CD4-positive, alpha-beta T cell (primary cell): ENCODE measurements at regions not wholly inside any gene's neighbourhood (a gene's known extent, or its start where the extent isn't known, plus 50 kb on each side); places are given as distances from the start of the nearest gene placed in this dataset.

ENCODE experiments used
- ATAC-seq: fragments of 200-7000 bp; cut with Tn5 transposase; one replicate; pipeline ENCODE4 v1.10.0; 2022; ENCODE audit warnings: mild to moderate bottlenecking; ENCODE audit not compliant: poor library complexity
- CTCF ChIA-PET: fragments of 350-600 bp; sonication (Branson Sonifier 250); formaldehyde crosslinking; loops from one replicate; lab custom pipeline; 2021; ENCODE audit warnings: antibody characterized with exemption, inconsistent platforms; lab: Charles Lee
- POLR2A ChIA-PET: fragments of 350-600 bp; sonication (Branson Sonifier 250); formaldehyde crosslinking; loops from one replicate; lab custom pipeline; 2021; ENCODE audit warnings: antibody characterized with exemption, inconsistent platforms; lab: Charles Lee
- DNase-seq, 14 experiments: peaks; one replicate each; pipeline ENCODE4 v3.0.0-alpha.2; 2013 to 2020; ENCODE audit warnings: mixed read lengths in 2 of 14
- H3K27ac ChIP-seq, 2 donors: one replicate each; pipeline versions ENCODE4 v1.5.1 to v1.7.0; 2013; ENCODE audit warnings: low read length in 2 of 2, low read depth in 1 of 2, mild to moderate bottlenecking in 1 of 2
- H3K27me3 ChIP-seq, 2 experiments: 1 replicate in 1 of 2; 2 replicates in 1 of 2; pipeline versions ENCODE4 v1.6.1 to v1.7.0; 2013; ENCODE audit warnings: low read length in 2 of 2, control low read depth in 1 of 2, mild to moderate bottlenecking in 1 of 2, moderate library complexity in 1 of 2; ENCODE audit not compliant: insufficient read depth in 2 of 2, control insufficient read depth in 1 of 2
- H3K36me3 ChIP-seq: one replicate; pipeline ENCODE4 v1.6.1; 2013; ENCODE audit warnings: low read length, control low read depth; ENCODE audit not compliant: insufficient read depth
- H3K4me1 ChIP-seq: one replicate; pipeline ENCODE4 v1.6.1; 2013; ENCODE audit warnings: low read length, control low read depth; ENCODE audit not compliant: insufficient read depth
- H3K4me3 ChIP-seq: one replicate; pipeline ENCODE4 v1.5.1; 2013; ENCODE audit warnings: mild to moderate bottlenecking, low read length, moderate library complexity
- H3K9me3 ChIP-seq, 2 experiments: 1 replicate in 1 of 2; 2 replicates in 1 of 2; pipeline versions ENCODE4 v1.6.1 to v1.7.0; 2013; ENCODE audit warnings: low read length in 2 of 2, mild to moderate bottlenecking in 2 of 2, control low read depth in 1 of 2, moderate library complexity in 1 of 2; ENCODE audit not compliant: control insufficient read depth in 1 of 2, insufficient read depth in 1 of 2
- H3K27ac Mint-ChIP-seq: one replicate; pipeline ENCODE4 v1.8.0; 2020; ENCODE audit warnings: mixed read lengths
- H3K27me3 Mint-ChIP-seq: one replicate; pipeline ENCODE4 v1.8.0; 2021; ENCODE audit warnings: mixed read lengths
- H3K36me3 Mint-ChIP-seq: one replicate; pipeline ENCODE4 v1.8.0; 2021; ENCODE audit warnings: low read depth, mixed read lengths
- H3K4me1 Mint-ChIP-seq: one replicate; pipeline ENCODE4 v1.8.0; 2021; ENCODE audit warnings: low read depth, mixed read lengths
- H3K4me3 Mint-ChIP-seq: one replicate; pipeline ENCODE4 v1.8.0; 2020; ENCODE audit warnings: mild to moderate bottlenecking, mixed read lengths
- H3K9me3 Mint-ChIP-seq: one replicate; pipeline ENCODE4 v1.8.0; 2020; ENCODE audit warnings: mixed read lengths
- intact Hi-C, 2 experiments: fragments of 100-400 bp; cut with DNase I in 1 of 2; cut with micrococcal nuclease in 1 of 2; formaldehyde crosslinking; loops; one replicate each; pipeline versions ENCODE4 v1.15.1 to v1.9.0; 2023 to 2025; cut with DNase I, micrococcal nuclease
- TF ChIP-seq, protein P1 (sequence below): fragments of 200-600 bp; IDR thresholded peaks from one replicate; pipeline ENCODE4 v1.8.0; 2022; ENCODE audit warnings: antibody characterized with exemption, mild to moderate bottlenecking

GRCh38 chr4:164060456-164060855 lies 566.0 kb downstream of the TMA16 start:
- ChIA-PET POLR2A (no interaction called here), CTCF (no interaction called here)
- no peaks in the 10 kb centered on the region for H3K4me1 Mint-ChIP-seq
- no peaks in the 10 kb centered on the region for H3K9me3 Mint-ChIP-seq
- H3K9me3 ChIP-seq: peaks cover 0 to under 1% of the 10 kb centered on the region in 2 experiments
- ATAC-seq (no peak), DNase-seq (no peak)
- no peak overlapping the region for H3K4me3 Mint-ChIP-seq
- H3K27ac Mint-ChIP-seq: no peak overlapping the region
- H3K36me3 ChIP-seq: no peaks in the 10 kb centered on the region
- no peaks in the 10 kb centered on the region for H3K27me3 Mint-ChIP-seq
- TF ChIP-seq, protein P1, sequence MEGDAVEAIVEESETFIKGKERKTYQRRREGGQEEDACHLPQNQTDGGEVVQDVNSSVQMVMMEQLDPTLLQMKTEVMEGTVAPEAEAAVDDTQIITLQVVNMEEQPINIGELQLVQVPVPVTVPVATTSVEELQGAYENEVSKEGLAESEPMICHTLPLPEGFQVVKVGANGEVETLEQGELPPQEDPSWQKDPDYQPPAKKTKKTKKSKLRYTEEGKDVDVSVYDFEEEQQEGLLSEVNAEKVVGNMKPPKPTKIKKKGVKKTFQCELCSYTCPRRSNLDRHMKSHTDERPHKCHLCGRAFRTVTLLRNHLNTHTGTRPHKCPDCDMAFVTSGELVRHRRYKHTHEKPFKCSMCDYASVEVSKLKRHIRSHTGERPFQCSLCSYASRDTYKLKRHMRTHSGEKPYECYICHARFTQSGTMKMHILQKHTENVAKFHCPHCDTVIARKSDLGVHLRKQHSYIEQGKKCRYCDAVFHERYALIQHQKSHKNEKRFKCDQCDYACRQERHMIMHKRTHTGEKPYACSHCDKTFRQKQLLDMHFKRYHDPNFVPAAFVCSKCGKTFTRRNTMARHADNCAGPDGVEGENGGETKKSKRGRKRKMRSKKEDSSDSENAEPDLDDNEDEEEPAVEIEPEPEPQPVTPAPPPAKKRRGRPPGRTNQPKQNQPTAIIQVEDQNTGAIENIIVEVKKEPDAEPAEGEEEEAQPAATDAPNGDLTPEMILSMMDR: no peak
- H3K4me3 ChIP-seq: no peak overlapping the region
- no peaks in the 10 kb centered on the region for H3K36me3 Mint-ChIP-seq
- no peaks in the 10 kb centered on the region for H3K27me3 ChIP-seq
- H3K27ac ChIP-seq: no peak overlapping the region
- no peaks in the 10 kb centered on the region for H3K4me1 ChIP-seq
- intact Hi-C loops: no loop called here

- no peak for ATAC-seq
- Mint-ChIP-seq H3K4me1 (no peaks in the 10 kb centered on the region), H3K27me3 (no peaks in the 10 kb centered on the region), H3K36me3 (no peaks in the 10 kb centered on the region), H3K27ac (no peak overlapping the region), H3K9me3 (peaks cover 13% of the 10 kb centered on the region), H3K4me3 (no peak overlapping the region)
- Histone ChIP-seq H3K27ac (no peak overlapping the region), H3K4me1 (no peaks in the 10 kb centered on the region), H3K27me3 (no peaks in the 10 kb centered on the region), H3K36me3 (no peaks in the 10 kb centered on the region), H3K4me3 (no peak overlapping the region), H3K9me3 (peaks cover 0 to 12% of the 10 kb centered on the region in 2 experiments)
- DNase-seq: peak in 1 of 14 experiments; percentile 12
- ChIA-PET POLR2A (no interaction called here), CTCF (no interaction called here)
- TF ChIP-seq, protein P1: no peak
- intact Hi-C loops: no loop called here
Observed at GRCh38 chr4:164068392-164068791, 573.9 kb downstream of the TMA16 start.

GRCh38 chr4:164070625-164071024 lies 576.1 kb downstream of the TMA16 start:
- POLR2A ChIA-PET: no interaction called here
- intact Hi-C loops: no loop called here
- no peak overlapping the region for H3K4me3 Mint-ChIP-seq

More at GRCh38 chr4:164070625-164071024, 576.1 kb downstream of the TMA16 start:
- Histone ChIP-seq H3K4me1 (no peaks in the 10 kb centered on the region), H3K9me3 (peaks cover 0 to 9% of the 10 kb centered on the region in 2 experiments), H3K36me3 (no peaks in the 10 kb centered on the region), H3K4me3 (no peak overlapping the region), H3K27me3 (no peaks in the 10 kb centered on the region), H3K27ac (no peak overlapping the region)
- H3K27ac Mint-ChIP-seq: no peak overlapping the region
- TF ChIP-seq, protein P1: no peak
- no peaks in the 10 kb centered on the region for H3K36me3 Mint-ChIP-seq
- peaks cover 13% of the 10 kb centered on the region for H3K9me3 Mint-ChIP-seq
- no peaks in the 10 kb centered on the region for H3K4me1 Mint-ChIP-seq
- ATAC-seq: no peak
- no peak for DNase-seq
- CTCF ChIA-PET: no interaction called here
- no peaks in the 10 kb centered on the region for H3K27me3 Mint-ChIP-seq
